ENCODE measurements at regions not wholly inside any gene's neighbourhood (a gene's known extent, or its start where the extent isn't known, plus 50 kb on each side); places are given as distances from the start of the nearest gene placed in this dataset.

- H3K27ac ChIP-seq (ENCODE audit: low read depth, low read length): no peak overlapping the region
- no peaks in the 10 kb centered on the region for H4K20me1 ChIP-seq (ENCODE audit: low read depth, low read length)
- H3K4me3 ChIP-seq (ENCODE audit: insufficient read depth, low read length, poor library complexity, severe bottlenecking): no peak overlapping the region
- TF ChIP-seq EZH2phosphoT487 (conservative IDR thresholded peaks at IDR 0.05; ENCODE audit: low read length) (no peak), CTCF (IDR thresholded peaks at IDR 0.05; ENCODE audit: insufficient read depth, low read length, poor library complexity, severe bottlenecking) (no peak)
- no peaks in the 10 kb centered on the region for H3K36me3 ChIP-seq (ENCODE audit: low read length)
- H3K9ac ChIP-seq (ENCODE audit: low read length): no peak overlapping the region
- no peak overlapping the region for H2AFZ ChIP-seq (ENCODE audit: low read depth, low read length, severe bottlenecking)
- no peaks in the 10 kb centered on the region for H3K9me2 ChIP-seq (replicated peaks; ENCODE audit: insufficient read depth, low read length)
- H3F3A ChIP-seq (ENCODE audit: insufficient read depth): no peaks in the 10 kb centered on the region
- no peaks in the 10 kb centered on the region for H3K9me3 ChIP-seq (ENCODE audit: insufficient read depth, low read length)
- no peak overlapping the region for H3K4me2 ChIP-seq (ENCODE audit: low read depth, low read length, poor library complexity, severe bottlenecking)
- no peaks in the 10 kb centered on the region for H3K79me2 ChIP-seq (ENCODE audit: insufficient read depth, low read length)
- H3K27me3 ChIP-seq (ENCODE audit: low read length): no peaks in the 10 kb centered on the region
Observed at GRCh38 chr13:79011179-79011578, 352.2 kb upstream of the OBI1 start.

GRCh38 chr13:79003989-79004898 lies 345.3 kb upstream of the OBI1 start:
- H3F3A ChIP-seq (ENCODE audit: insufficient read depth): no peaks in the 10 kb centered on the region
- no peaks in the 10 kb centered on the region for H3K9me3 ChIP-seq (ENCODE audit: insufficient read depth, low read length)
- H3K27ac ChIP-seq (ENCODE audit: low read depth, low read length): no peak overlapping the region
- H3K9ac ChIP-seq (ENCODE audit: low read length): no peak overlapping the region
- no peak overlapping the region for H3K4me3 ChIP-seq (ENCODE audit: insufficient read depth, low read length, poor library complexity, severe bottlenecking)
- no peak overlapping the region for H3K4me2 ChIP-seq (ENCODE audit: low read depth, low read length, poor library complexity, severe bottlenecking)
- no peak for TF ChIP-seq CTCF (IDR thresholded peaks at IDR 0.05; ENCODE audit: insufficient read depth, low read length, poor library complexity, severe bottlenecking)
- TF ChIP-seq EZH2phosphoT487 (conservative IDR thresholded peaks at IDR 0.05; ENCODE audit: low read length): no peak
- H3K36me3 ChIP-seq (ENCODE audit: low read length): no peaks in the 10 kb centered on the region
- H3K79me2 ChIP-seq (ENCODE audit: insufficient read depth, low read length): no peaks in the 10 kb centered on the region
- H3K9me2 ChIP-seq (replicated peaks; ENCODE audit: insufficient read depth, low read length): no peaks in the 10 kb centered on the region
- H4K20me1 ChIP-seq (ENCODE audit: low read depth, low read length): no peaks in the 10 kb centered on the region
- no peaks in the 10 kb centered on the region for H3K27me3 ChIP-seq (ENCODE audit: low read length)
- no peak overlapping the region for H2AFZ ChIP-seq (ENCODE audit: low read depth, low read length, severe bottlenecking)

- Histone ChIP-seq H3K9ac (ENCODE audit: low read length) (no peak overlapping the region), H3K27ac (ENCODE audit: low read depth, low read length) (no peak overlapping the region)
- TF ChIP-seq EZH2phosphoT487 (conservative IDR thresholded peaks at IDR 0.05; ENCODE audit: low read length) (no peak), CTCF (IDR thresholded peaks at IDR 0.05; ENCODE audit: insufficient read depth, low read length, poor library complexity, severe bottlenecking) (no peak)
Observed at GRCh38 chr13:78999494-78999893, 340.5 kb upstream of the OBI1 start.

More at GRCh38 chr13:78999494-78999893, 340.5 kb upstream of the OBI1 start:
- Histone ChIP-seq H3K9me3 (ENCODE audit: insufficient read depth, low read length) (no peaks in the 10 kb centered on the region), H2AFZ (ENCODE audit: low read depth, low read length, severe bottlenecking) (no peak overlapping the region), H3K27me3 (ENCODE audit: low read length) (no peaks in the 10 kb centered on the region), H3K4me2 (ENCODE audit: low read depth, low read length, poor library complexity, severe bottlenecking) (no peak overlapping the region), H4K20me1 (ENCODE audit: low read depth, low read length) (no peaks in the 10 kb centered on the region), H3F3A (ENCODE audit: insufficient read depth) (no peaks in the 10 kb centered on the region), H3K9me2 (replicated peaks; ENCODE audit: insufficient read depth, low read length) (no peaks in the 10 kb centered on the region), H3K79me2 (ENCODE audit: insufficient read depth, low read length) (no peaks in the 10 kb centered on the region), H3K4me3 (ENCODE audit: insufficient read depth, low read length, poor library complexity, severe bottlenecking) (no peak overlapping the region), H3K36me3 (ENCODE audit: low read length) (no peaks in the 10 kb centered on the region)
